HG03135 (cell line): ENCODE measurements at regions not wholly inside any gene's neighbourhood (a gene's known extent, or its start where the extent isn't known, plus 50 kb on each side); places are given as distances from the start of the nearest gene placed in this dataset.
"Not testable (repeated sequence)": the region's sequence is repeated elsewhere in the genome, so short reads cannot be mapped to it uniquely, and the experiment has no call there.

ENCODE experiments used
- ATAC-seq: cut with Tn5 transposase; IDR thresholded peaks from one replicate; pipeline ENCODE4 v1.9.1; 2021; ENCODE audit warnings: mild to moderate bottlenecking, moderate library complexity; ENCODE audit not compliant: unreplicated experiment

- no peak for ATAC-seq
Observed at GRCh38 chr16:86244936-86245335, 265.4 kb upstream of the FOXF1 start.

- ATAC-seq: no peak
Observed at GRCh38 chr16:86245351-86245750, 265.0 kb upstream of the FOXF1 start.

GRCh38 chr16:86245895-86246294 lies 264.4 kb upstream of the FOXF1 start:
- ATAC-seq: no peak

GRCh38 chr16:86248310-86248905 lies 261.9 kb upstream of the FOXF1 start:
- no peak for ATAC-seq

- no peak for ATAC-seq
Observed at GRCh38 chr16:86249631-86250030, 260.7 kb upstream of the FOXF1 start.

GRCh38 chr16:86251682-86252081 lies 258.6 kb upstream of the FOXF1 start:
- ATAC-seq: no peak

GRCh38 chr16:86252596-86252995 lies 257.7 kb upstream of the FOXF1 start:
- no peak for ATAC-seq

- ATAC-seq: no peak
Observed at GRCh38 chr16:86255966-86256365, 254.4 kb upstream of the FOXF1 start.

- ATAC-seq: no peak
Observed at GRCh38 chr16:86256995-86257394, 253.3 kb upstream of the FOXF1 start.

- ATAC-seq: no peak
Observed at GRCh38 chr16:86257546-86257945, 252.8 kb upstream of the FOXF1 start.

- no peak for ATAC-seq
Observed at GRCh38 chr16:86258713-86259112, 251.6 kb upstream of the FOXF1 start.

GRCh38 chr16:86259499-86259898 lies 250.8 kb upstream of the FOXF1 start:
- no peak for ATAC-seq

GRCh38 chr16:86261379-86261778 lies 248.9 kb upstream of the FOXF1 start:
- no peak for ATAC-seq

GRCh38 chr16:86267657-86268056 lies 242.7 kb upstream of the FOXF1 start:
- not testable (repeated sequence) for ATAC-seq

GRCh38 chr16:86270696-86271095 lies 239.6 kb upstream of the FOXF1 start:
- no peak for ATAC-seq

GRCh38 chr16:86272744-86273143 lies 237.6 kb upstream of the FOXF1 start:
- no peak for ATAC-seq

- no peak for ATAC-seq
Observed at GRCh38 chr16:86277221-86277620, 233.1 kb upstream of the FOXF1 start.

GRCh38 chr16:86277859-86278258 lies 232.5 kb upstream of the FOXF1 start:
- not testable (repeated sequence) for ATAC-seq

GRCh38 chr16:86281421-86281820 lies 228.9 kb upstream of the FOXF1 start:
- no peak for ATAC-seq

- no peak for ATAC-seq
Observed at GRCh38 chr16:86283944-86284343, 226.4 kb upstream of the FOXF1 start.

- ATAC-seq: no peak
Observed at GRCh38 chr16:86285421-86285820, 224.9 kb upstream of the FOXF1 start.

GRCh38 chr16:86285938-86286921 lies 224.1 kb upstream of the FOXF1 start:
- no peak for ATAC-seq
